ENCODE measurements at regions not wholly inside any gene's neighbourhood (a gene's known extent, or its start where the extent isn't known, plus 50 kb on each side); places are given as distances from the start of the nearest gene placed in this dataset.

DNA sequence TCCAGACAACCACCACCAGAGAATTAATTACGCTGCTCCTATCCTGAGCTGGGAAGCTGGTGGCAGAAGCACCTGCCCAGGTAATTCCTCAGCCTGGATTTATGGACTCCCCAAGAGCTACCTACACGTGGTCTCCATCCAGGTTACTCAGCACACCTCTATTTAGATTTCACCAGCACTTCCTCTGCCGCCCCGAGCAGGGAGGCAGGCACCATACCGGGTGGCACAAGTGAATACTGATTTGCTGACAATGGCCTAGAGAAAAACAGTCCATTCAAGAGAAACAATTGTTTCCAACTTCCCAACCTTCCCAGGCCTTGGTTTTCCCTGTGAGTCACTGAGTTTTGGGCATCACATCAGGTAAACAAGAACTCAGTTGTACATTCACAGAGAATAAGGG, 134.3 kb downstream of the MATN1 start:
- Histone ChIP-seq H3K9me3 (ENCODE audit: control insufficient read depth in 1 of 2, low read length in 2 of 2) (peaks cover 0 to 7% of the 10 kb centered on the region in 2 donors), H3K36me3 (ENCODE audit: control insufficient read depth in 1 of 2, insufficient read depth in 2 of 2, low read length in 2 of 2) (no peaks in the 10 kb centered on the region), H3K27ac (ENCODE audit: low read length) (no peak overlapping the region), H3K4me3 (ENCODE audit: low read depth in 1 of 2, low read length in 2 of 2) (no peak overlapping the region), H3K4me1 (ENCODE audit: control insufficient read depth in 1 of 2, insufficient read depth in 2 of 2, low read length in 2 of 2) (no peaks in the 10 kb centered on the region), H3K27me3 (ENCODE audit: low read depth, low read length) (no peaks in the 10 kb centered on the region)

GRCh38 chr1:30588311-30589073, 134.9 kb downstream of the MATN1 start:
- Histone ChIP-seq H3K27ac (ENCODE audit: low read length) (no peak overlapping the region), H3K36me3 (ENCODE audit: control insufficient read depth in 1 of 2, insufficient read depth in 2 of 2, low read length in 2 of 2) (no peaks in the 10 kb centered on the region), H3K4me3 (ENCODE audit: low read depth in 1 of 2, low read length in 2 of 2) (no peak overlapping the region), H3K4me1 (ENCODE audit: control insufficient read depth in 1 of 2, insufficient read depth in 2 of 2, low read length in 2 of 2) (no peaks in the 10 kb centered on the region), H3K27me3 (ENCODE audit: low read depth, low read length) (no peaks in the 10 kb centered on the region), H3K9me3 (ENCODE audit: control insufficient read depth in 1 of 2, low read length in 2 of 2) (peaks cover 0 to 7% of the 10 kb centered on the region in 2 donors)

DNA sequence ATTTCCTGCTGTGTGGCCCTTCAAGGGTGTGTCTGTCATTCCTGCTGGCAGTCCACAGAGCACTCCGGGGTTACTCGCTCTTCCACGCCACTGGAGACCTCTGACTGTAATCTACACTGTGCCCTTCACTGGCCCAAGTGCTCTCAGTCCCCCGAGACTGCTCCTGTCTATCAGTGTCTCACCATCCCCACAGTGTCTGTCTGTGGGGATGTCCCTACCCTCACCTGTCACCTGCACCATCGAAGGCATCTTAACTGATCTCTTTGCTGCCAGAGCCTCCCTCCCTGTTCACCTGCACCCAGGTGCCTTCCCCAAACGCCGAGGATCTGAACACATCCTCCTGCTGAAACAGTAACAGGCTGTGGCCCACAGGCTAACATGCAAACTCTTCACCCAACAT, 136.7 kb downstream of the MATN1 start:
- Histone ChIP-seq H3K4me3 (ENCODE audit: low read depth in 1 of 2, low read length in 2 of 2) (no peak overlapping the region), H3K27ac (ENCODE audit: low read length) (no peak overlapping the region), H3K36me3 (ENCODE audit: control insufficient read depth in 1 of 2, insufficient read depth in 2 of 2, low read length in 2 of 2) (no peaks in the 10 kb centered on the region), H3K27me3 (ENCODE audit: low read depth, low read length) (no peaks in the 10 kb centered on the region), H3K9me3 (ENCODE audit: control insufficient read depth in 1 of 2, low read length in 2 of 2) (peaks cover 0 to 6% of the 10 kb centered on the region in 2 donors), H3K4me1 (ENCODE audit: control insufficient read depth in 1 of 2, insufficient read depth in 2 of 2, low read length in 2 of 2) (no peaks in the 10 kb centered on the region)

- no peak overlapping the region for H3K4me3 ChIP-seq (ENCODE audit: low read depth in 1 of 2, low read length in 2 of 2)
- peaks cover 0 to 6% of the 10 kb centered on the region in 2 donors for H3K9me3 ChIP-seq (ENCODE audit: control insufficient read depth in 1 of 2, low read length in 2 of 2)
- no peaks in the 10 kb centered on the region for H3K4me1 ChIP-seq (ENCODE audit: control insufficient read depth in 1 of 2, insufficient read depth in 2 of 2, low read length in 2 of 2)
- H3K36me3 ChIP-seq (ENCODE audit: control insufficient read depth in 1 of 2, insufficient read depth in 2 of 2, low read length in 2 of 2): no peaks in the 10 kb centered on the region
- no peaks in the 10 kb centered on the region for H3K27me3 ChIP-seq (ENCODE audit: low read depth, low read length)
- no peak overlapping the region for H3K27ac ChIP-seq (ENCODE audit: low read length)
Measured at GRCh38 chr1:30579580-30579979, 143.8 kb downstream of the MATN1 start.

GRCh38 chr1:30575066-30575465, 148.3 kb downstream of the MATN1 start:
- Histone ChIP-seq H3K27ac (ENCODE audit: low read length) (no peak overlapping the region), H3K27me3 (ENCODE audit: low read depth, low read length) (no peaks in the 10 kb centered on the region), H3K9me3 (ENCODE audit: control insufficient read depth in 1 of 2, low read length in 2 of 2) (no peaks in the 10 kb centered on the region), H3K4me3 (ENCODE audit: low read depth in 1 of 2, low read length in 2 of 2) (no peak overlapping the region), H3K36me3 (ENCODE audit: control insufficient read depth in 1 of 2, insufficient read depth in 2 of 2, low read length in 2 of 2) (no peaks in the 10 kb centered on the region), H3K4me1 (ENCODE audit: control insufficient read depth in 1 of 2, insufficient read depth in 2 of 2, low read length in 2 of 2) (no peaks in the 10 kb centered on the region)

GRCh38 chr1:30572192-30572591, 151.2 kb downstream of the MATN1 start:
- Histone ChIP-seq H3K9me3 (ENCODE audit: control insufficient read depth in 1 of 2, low read length in 2 of 2) (no peaks in the 10 kb centered on the region), H3K27me3 (ENCODE audit: low read depth, low read length) (no peaks in the 10 kb centered on the region), H3K4me3 (ENCODE audit: low read depth in 1 of 2, low read length in 2 of 2) (no peak overlapping the region), H3K4me1 (ENCODE audit: control insufficient read depth in 1 of 2, insufficient read depth in 2 of 2, low read length in 2 of 2) (no peaks in the 10 kb centered on the region), H3K36me3 (ENCODE audit: control insufficient read depth in 1 of 2, insufficient read depth in 2 of 2, low read length in 2 of 2) (no peaks in the 10 kb centered on the region), H3K27ac (ENCODE audit: low read length) (no peak overlapping the region)

GRCh38 chr1:30571380-30571779, 152.0 kb downstream of the MATN1 start:
- no peaks in the 10 kb centered on the region for H3K27me3 ChIP-seq (ENCODE audit: low read depth, low read length)
- H3K36me3 ChIP-seq (ENCODE audit: control insufficient read depth in 1 of 2, insufficient read depth in 2 of 2, low read length in 2 of 2): no peaks in the 10 kb centered on the region
- H3K27ac ChIP-seq (ENCODE audit: low read length): no peak overlapping the region
- H3K4me3 ChIP-seq (ENCODE audit: low read depth in 1 of 2, low read length in 2 of 2): no peak overlapping the region
- H3K9me3 ChIP-seq (ENCODE audit: control insufficient read depth in 1 of 2, low read length in 2 of 2): no peaks in the 10 kb centered on the region
- H3K4me1 ChIP-seq (ENCODE audit: control insufficient read depth in 1 of 2, insufficient read depth in 2 of 2, low read length in 2 of 2): no peaks in the 10 kb centered on the region

DNA sequence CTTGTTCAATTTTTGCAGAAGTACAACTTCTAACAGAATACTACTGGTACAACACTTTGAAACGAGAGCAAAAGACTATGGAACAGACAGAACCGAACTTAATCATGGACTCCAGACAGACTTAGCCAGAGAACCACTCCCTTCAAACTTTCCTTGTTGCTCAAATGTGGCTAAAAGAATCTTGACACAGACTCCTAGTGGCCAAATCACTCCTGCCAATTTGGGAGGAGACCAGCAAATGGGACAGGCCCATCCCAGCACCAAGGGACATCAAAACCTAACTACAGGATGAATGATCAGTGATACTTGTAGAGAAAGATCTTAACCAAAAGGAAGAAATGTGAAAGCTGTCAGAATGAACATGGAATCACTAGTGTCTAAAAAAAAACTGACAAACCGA, 154.0 kb downstream of the MATN1 start:
- no peaks in the 10 kb centered on the region for H3K36me3 ChIP-seq (ENCODE audit: control insufficient read depth in 1 of 2, insufficient read depth in 2 of 2, low read length in 2 of 2)
- no peak overlapping the region for H3K4me3 ChIP-seq (ENCODE audit: low read depth in 1 of 2, low read length in 2 of 2)
- H3K9me3 ChIP-seq (ENCODE audit: control insufficient read depth in 1 of 2, low read length in 2 of 2): peaks cover 0 to 3% of the 10 kb centered on the region in 2 donors
- H3K4me1 ChIP-seq (ENCODE audit: control insufficient read depth in 1 of 2, insufficient read depth in 2 of 2, low read length in 2 of 2): no peaks in the 10 kb centered on the region
- H3K27ac ChIP-seq (ENCODE audit: low read length): no peak overlapping the region
- H3K27me3 ChIP-seq (ENCODE audit: low read depth, low read length): no peaks in the 10 kb centered on the region

DNA sequence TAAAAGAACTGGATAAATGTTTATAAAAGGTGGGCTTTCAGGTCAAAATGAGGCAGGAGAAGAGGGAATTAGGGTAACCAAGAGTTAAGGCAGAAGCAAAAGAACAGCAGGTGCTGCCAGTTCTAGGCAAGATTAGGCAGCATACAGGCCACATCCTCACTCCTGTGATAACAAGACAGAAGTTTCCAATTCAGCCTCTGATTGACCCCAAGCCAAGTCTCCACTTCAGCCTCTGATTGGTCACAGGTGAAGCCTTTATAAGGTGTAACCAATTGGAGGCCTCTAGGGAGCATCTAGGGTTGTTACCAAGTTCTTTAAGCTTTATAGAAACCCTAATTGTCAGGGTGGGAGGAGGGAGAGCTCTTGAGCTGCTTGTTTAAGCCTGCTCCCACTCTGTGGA, 160.8 kb downstream of the MATN1 start:
- Histone ChIP-seq H3K4me1 (ENCODE audit: control insufficient read depth in 1 of 2, insufficient read depth in 2 of 2, low read length in 2 of 2) (no peaks in the 10 kb centered on the region), H3K27ac (ENCODE audit: low read length) (no peak overlapping the region), H3K9me3 (ENCODE audit: control insufficient read depth in 1 of 2, low read length in 2 of 2) (peaks cover 7 to 32% of the 10 kb centered on the region in 2 donors), H3K36me3 (ENCODE audit: control insufficient read depth in 1 of 2, insufficient read depth in 2 of 2, low read length in 2 of 2) (no peaks in the 10 kb centered on the region), H3K4me3 (ENCODE audit: low read depth in 1 of 2, low read length in 2 of 2) (peak overlapping the region in 1 of 2 donors; percentile 14), H3K27me3 (ENCODE audit: low read depth, low read length) (no peaks in the 10 kb centered on the region)

DNA sequence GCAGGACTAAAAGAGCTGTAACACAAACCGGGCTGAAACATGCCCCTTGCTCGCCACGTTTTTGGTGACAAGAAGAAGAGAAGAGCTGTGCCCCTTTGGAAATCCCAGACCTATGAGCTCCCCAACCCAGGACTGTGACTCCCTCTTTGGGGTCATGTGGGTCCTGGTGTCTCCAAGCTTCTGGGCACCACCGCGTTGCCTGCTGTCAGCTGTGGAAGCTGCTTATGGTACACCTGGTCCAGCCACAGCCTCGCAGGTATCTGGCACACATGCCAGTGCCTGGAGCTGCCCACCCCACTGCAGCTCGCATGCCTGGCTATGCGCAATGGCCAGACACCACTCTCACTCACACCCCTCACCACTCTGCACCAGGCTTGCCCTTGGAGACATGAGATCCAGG, 171.8 kb downstream of the MATN1 start:
- H3K4me1 ChIP-seq (ENCODE audit: control insufficient read depth in 1 of 2, insufficient read depth in 2 of 2, low read length in 2 of 2): no peaks in the 10 kb centered on the region
- no peak overlapping the region for H3K4me3 ChIP-seq (ENCODE audit: low read depth in 1 of 2, low read length in 2 of 2)
- H3K27ac ChIP-seq (ENCODE audit: low read length): no peak overlapping the region
- H3K9me3 ChIP-seq (ENCODE audit: control insufficient read depth in 1 of 2, low read length in 2 of 2): no peaks in the 10 kb centered on the region
- H3K27me3 ChIP-seq (ENCODE audit: low read depth, low read length): no peaks in the 10 kb centered on the region
- H3K36me3 ChIP-seq (ENCODE audit: control insufficient read depth in 1 of 2, insufficient read depth in 2 of 2, low read length in 2 of 2): no peaks in the 10 kb centered on the region

DNA sequence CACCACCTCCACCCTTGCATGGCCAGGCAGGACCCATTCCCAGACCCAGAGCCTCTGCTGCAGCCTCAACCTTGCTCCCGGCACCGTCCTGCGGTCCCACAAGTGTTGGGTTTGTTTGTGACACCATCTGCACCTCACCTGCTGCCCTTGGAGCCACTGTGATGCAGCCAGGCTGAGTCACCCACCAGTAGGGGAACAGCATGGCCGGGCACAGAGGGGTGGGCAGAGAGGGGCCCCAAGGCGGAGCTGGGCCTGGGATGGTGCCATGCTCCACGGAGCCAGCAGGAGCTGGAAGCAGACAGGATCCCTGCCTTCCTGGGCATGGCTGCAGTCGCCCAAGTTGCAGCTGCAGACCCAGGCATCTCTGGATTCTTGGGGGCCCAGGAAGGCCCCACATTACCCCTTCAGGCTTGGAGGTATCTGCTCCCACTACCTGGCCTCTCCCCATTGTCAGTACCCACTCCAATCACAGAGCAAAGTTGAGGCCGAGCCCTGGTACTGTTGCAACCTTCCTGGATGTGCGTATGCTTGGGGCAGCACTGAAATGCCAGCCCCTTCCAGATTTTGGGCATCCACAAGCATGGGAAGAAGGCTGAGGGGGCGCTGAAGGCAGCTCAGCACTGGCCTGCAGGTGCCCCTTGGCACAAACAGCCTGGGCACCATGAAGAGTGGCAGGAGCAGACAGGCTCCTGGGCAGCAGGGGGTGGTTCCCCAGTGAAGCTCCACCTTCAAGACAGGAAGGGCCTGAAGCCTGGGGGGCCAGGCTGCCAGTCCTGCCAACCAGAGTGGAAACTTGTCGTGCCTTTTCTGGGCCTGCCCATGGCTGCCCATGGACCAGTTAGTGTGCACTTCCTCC, 172.8 kb downstream of the MATN1 start:
- H3K4me1 ChIP-seq (ENCODE audit: control insufficient read depth in 1 of 2, insufficient read depth in 2 of 2, low read length in 2 of 2): no peaks in the 10 kb centered on the region
- H3K27ac ChIP-seq (ENCODE audit: low read length): no peak overlapping the region
- H3K27me3 ChIP-seq (ENCODE audit: low read depth, low read length): no peaks in the 10 kb centered on the region
- no peak overlapping the region for H3K4me3 ChIP-seq (ENCODE audit: low read depth in 1 of 2, low read length in 2 of 2)
- no peaks in the 10 kb centered on the region for H3K9me3 ChIP-seq (ENCODE audit: control insufficient read depth in 1 of 2, low read length in 2 of 2)
- no peaks in the 10 kb centered on the region for H3K36me3 ChIP-seq (ENCODE audit: control insufficient read depth in 1 of 2, insufficient read depth in 2 of 2, low read length in 2 of 2)
